Tibial artery (tissue), 4 donors: ENCODE measurements at regions not wholly inside any gene's neighbourhood (a gene's known extent, or its start where the extent isn't known, plus 50 kb on each side); places are given as distances from the start of the nearest gene placed in this dataset.
"Not testable (repeated sequence)": the region's sequence is repeated elsewhere in the genome, so short reads cannot be mapped to it uniquely, and the experiment has no call there.

Experiments
- DNase-seq, 2 donors: peaks; one replicate each; pipeline ENCODE4 v3.0.0-alpha.2; 2019
- H3K27ac ChIP-seq, 2 donors: fragments of 200-600 bp; sonication (generic) in 1 of 2; 1 replicate in 1 of 2; 2 replicates in 1 of 2; pipeline ENCODE4 v1.5.1; 2018 to 2019; ENCODE audit warnings: mild to moderate bottlenecking in 1 of 2
- H3K27me3 ChIP-seq, 2 donors: fragments of 200-600 bp; sonication (generic) in 1 of 2; one replicate each; pipeline versions ENCODE4 v1.5.1 to v1.6.0; 2016 to 2019
- H3K36me3 ChIP-seq, 3 donors: fragments of 200-600 bp; sonication (generic) in 2 of 3; one replicate each; pipeline ENCODE4 v1.5.1; 2016 to 2019; ENCODE audit warnings: mild to moderate bottlenecking in 2 of 3
- H3K4me1 ChIP-seq, 4 donors: fragments of 200-600 bp; sonication (generic) in 2 of 4; 1 replicate in 3 of 4; 2 replicates in 1 of 4; pipeline ENCODE4 v1.5.1; 2016 to 2019
- H3K4me3 ChIP-seq, 2 donors: fragments of 200-600 bp; sonication (generic) in 1 of 2; 1 replicate in 1 of 2; 2 replicates in 1 of 2; pipeline ENCODE4 v1.5.1; 2018 to 2019; ENCODE audit warnings: mild to moderate bottlenecking in 2 of 2
- H3K9me3 ChIP-seq, 3 donors: fragments of 200-600 bp; sonication (generic) in 1 of 3; one replicate each; pipeline ENCODE4 v1.5.1; 2016 to 2019
- CTCF ChIP-seq, 2 experiments: fragments of 200-600 bp in 1 of 2; fragments of 450-650 bp in 1 of 2; IDR thresholded peaks; one replicate each; pipeline ENCODE4 v1.5.1; 2017 to 2019; ENCODE audit warnings: antibody characterized with exemption in 2 of 2, mild to moderate bottlenecking in 1 of 2, moderate library complexity in 1 of 2
- intact Hi-C: fragments of 100-400 bp; cut with DNase I; formaldehyde crosslinking; loops from one replicate; pipeline ENCODE4 v1.15.0; 2023; ENCODE audit warnings: low total_unique reads

DNA sequence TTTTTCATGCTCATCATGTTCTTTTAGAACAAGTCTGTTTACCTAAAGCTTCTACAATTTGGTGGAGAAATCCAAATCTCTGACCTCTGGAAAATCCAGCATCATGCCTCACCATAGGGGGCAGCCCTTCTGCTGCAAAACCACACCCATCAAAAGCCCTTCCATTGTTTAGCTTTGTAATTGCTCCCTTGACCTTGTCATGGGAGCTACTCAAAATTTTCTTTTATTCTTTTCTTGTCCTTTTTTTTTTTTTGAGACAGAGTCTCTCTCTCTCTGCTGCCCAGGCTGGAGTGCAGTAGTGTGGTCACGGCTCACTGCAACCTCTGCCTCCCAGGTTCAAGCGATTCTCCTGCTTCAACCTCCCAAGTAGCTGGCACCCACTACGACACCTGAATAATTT, 234.4 kb downstream of the NEBL start:
- Histone ChIP-seq H3K36me3 (no peaks in the 10 kb centered on the region), H3K4me3 (no peak overlapping the region), H3K4me1 (no peaks in the 10 kb centered on the region), H3K27ac (no peak overlapping the region), H3K9me3 (no peaks in the 10 kb centered on the region), H3K27me3 (no peaks in the 10 kb centered on the region)
- intact Hi-C loops, result no loop called here
- no peak for DNase-seq
- TF ChIP-seq CTCF (IDR thresholded peaks at IDR 0.05), result no peak

DNA sequence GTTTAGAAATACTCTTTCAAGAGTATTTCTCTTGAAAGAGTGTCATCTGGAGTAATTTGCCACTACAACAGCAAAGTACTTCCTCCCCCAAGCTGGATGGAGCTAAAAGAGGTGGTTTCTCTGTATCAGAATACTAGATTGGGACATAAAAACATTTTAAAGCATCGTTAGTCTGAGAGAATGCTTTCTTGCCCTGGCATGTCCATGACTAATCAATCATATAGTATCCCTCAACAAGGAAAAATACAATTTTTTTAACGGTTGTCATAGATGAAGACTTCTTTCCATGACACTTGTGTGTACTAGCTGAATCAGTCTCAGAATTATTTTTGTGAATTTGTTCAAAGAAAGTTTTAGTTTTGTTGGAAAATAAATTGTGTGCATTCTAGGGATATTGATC, 237.9 kb downstream of the NEBL start:
- H3K27me3 ChIP-seq, result no peaks in the 10 kb centered on the region
- H3K4me3 ChIP-seq, result no peak overlapping the region
- TF ChIP-seq CTCF (IDR thresholded peaks at IDR 0.05), result no peak
- intact Hi-C loops, result no loop called here
- H3K27ac ChIP-seq, result no peak overlapping the region
- H3K4me1 ChIP-seq, result no peaks in the 10 kb centered on the region
- DNase-seq, result no peak
- no peaks in the 10 kb centered on the region for H3K9me3 ChIP-seq
- H3K36me3 ChIP-seq, result no peaks in the 10 kb centered on the region

DNA sequence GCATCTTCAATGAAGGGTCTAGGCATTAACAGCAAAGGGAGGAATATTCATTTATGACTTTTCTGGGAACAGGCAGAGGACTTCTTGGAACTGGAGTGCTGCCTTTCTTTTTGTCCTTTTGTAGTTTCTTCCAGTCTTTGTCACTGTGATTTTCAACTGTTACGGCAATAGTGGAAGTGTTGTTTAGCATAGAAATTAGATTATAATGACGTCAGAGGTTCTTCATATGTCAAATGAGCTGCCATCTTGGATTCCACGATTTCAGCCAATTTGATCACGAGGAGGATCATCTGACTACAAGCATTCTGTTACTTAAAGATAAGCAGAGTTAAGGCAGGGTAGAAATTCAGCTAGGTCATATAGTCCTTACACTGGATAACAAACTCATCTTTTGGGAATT, 239.0 kb downstream of the NEBL start:
- no peaks in the 10 kb centered on the region for H3K27me3 ChIP-seq
- no peaks in the 10 kb centered on the region for H3K9me3 ChIP-seq
- H3K4me3 ChIP-seq, result no peak overlapping the region
- TF ChIP-seq CTCF (IDR thresholded peaks at IDR 0.05), result no peak
- no peaks in the 10 kb centered on the region for H3K4me1 ChIP-seq
- DNase-seq, result no peak
- H3K27ac ChIP-seq, result no peak overlapping the region
- H3K36me3 ChIP-seq, result no peaks in the 10 kb centered on the region
- intact Hi-C loops, result no loop called here

DNA sequence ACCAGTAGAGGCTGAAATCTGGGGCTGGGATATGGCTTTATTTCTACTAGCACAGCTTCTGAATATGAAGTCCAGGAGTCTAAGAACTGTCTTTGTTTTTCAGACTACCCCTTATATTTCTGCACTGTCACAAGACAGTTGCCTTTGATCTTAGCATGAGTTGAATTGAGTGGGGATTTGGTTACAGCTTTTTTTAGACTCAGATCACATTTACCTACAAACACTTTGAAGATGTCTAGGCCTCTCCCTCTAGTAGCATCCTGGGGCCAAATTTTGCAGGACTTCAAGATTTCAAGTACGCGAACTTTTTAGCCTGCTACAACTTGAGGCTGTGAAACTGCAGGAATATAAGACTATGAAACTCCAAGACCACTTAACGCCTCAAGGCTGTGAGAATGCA, 240.2 kb downstream of the NEBL start:
- H3K36me3 ChIP-seq, result no peaks in the 10 kb centered on the region
- H3K4me3 ChIP-seq, result no peak overlapping the region
- H3K27ac ChIP-seq, result no peak overlapping the region
- DNase-seq, result no peak
- intact Hi-C loops, result no loop called here
- TF ChIP-seq CTCF (IDR thresholded peaks at IDR 0.05), result no peak
- H3K4me1 ChIP-seq, result no peaks in the 10 kb centered on the region
- H3K27me3 ChIP-seq, result no peaks in the 10 kb centered on the region
- no peaks in the 10 kb centered on the region for H3K9me3 ChIP-seq

GRCh38 chr10:20652424-20652823, 244.7 kb downstream of the NEBL start:
- DNase-seq, intact Hi-C loops, H3K9me3 ChIP-seq, H3K4me3 ChIP-seq, H3K27me3 ChIP-seq, H3K27ac ChIP-seq, H3K36me3 ChIP-seq, H3K4me1 ChIP-seq: not testable (repeated sequence)

- intact Hi-C loops, result no loop called here
- H3K27me3 ChIP-seq, result no peaks in the 10 kb centered on the region
- TF ChIP-seq CTCF (IDR thresholded peaks at IDR 0.05), result no peak
- DNase-seq, result no peak
- no peaks in the 10 kb centered on the region for H3K4me1 ChIP-seq
- H3K27ac ChIP-seq, result no peak overlapping the region
- H3K9me3 ChIP-seq, result no peaks in the 10 kb centered on the region
- no peak overlapping the region for H3K4me3 ChIP-seq
- no peaks in the 10 kb centered on the region for H3K36me3 ChIP-seq
Observed at GRCh38 chr10:20648263-20648874, 248.7 kb downstream of the NEBL start.
